GM21381 (cell line): ENCODE measurements at regions not wholly inside any gene's neighbourhood (a gene's known extent, or its start where the extent isn't known, plus 50 kb on each side); places are given as distances from the start of the nearest gene placed in this dataset.

Source experiments
- ATAC-seq: cut with Tn5 transposase; IDR thresholded peaks from one replicate; pipeline ENCODE4 v1.9.1; 2021; ENCODE audit warnings: mild to moderate bottlenecking, moderate library complexity; ENCODE audit not compliant: unreplicated experiment

DNA sequence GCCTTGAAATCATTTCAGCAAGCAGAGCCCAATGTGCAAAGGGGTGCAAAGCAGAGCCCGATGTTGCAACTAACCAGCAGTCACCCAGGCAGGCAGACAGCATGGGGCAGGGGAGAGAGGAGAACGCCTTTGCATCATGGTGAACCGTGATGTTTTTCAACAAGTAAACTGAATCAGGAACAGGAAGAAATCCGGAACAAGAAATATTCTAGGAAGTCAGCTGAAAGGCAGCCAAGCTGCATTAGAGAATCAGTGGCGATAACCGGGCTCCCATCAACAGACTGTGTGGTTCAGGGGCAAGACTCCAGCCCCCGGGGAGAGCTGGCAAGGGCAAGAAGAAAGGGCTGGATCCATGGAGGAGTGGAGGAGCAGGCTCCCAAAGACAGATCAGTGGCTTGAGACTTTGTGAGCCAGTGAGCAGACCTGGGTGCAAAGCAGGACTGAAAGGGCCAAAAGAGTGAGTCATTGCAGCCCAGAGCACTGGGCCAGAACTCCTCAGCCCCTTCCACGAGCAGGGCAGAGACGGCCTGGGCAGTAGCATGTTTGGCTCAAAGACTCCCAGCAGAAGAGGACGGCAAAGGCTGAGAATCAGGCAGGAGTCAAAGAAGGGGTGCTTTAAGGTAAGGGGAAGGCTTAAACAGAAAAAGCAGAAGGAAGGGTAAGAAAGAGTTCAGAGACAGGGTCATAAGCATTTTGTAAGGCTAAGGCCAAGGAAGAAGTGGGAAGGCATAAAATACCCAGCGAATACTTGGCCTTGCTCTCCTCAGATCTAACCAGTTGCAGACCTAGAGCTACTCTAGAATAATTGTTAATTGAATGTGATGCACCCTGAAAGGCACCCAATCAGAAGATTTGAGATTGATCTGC is 155.0 kb downstream of the SETD4 start:
- no peak for ATAC-seq

DNA sequence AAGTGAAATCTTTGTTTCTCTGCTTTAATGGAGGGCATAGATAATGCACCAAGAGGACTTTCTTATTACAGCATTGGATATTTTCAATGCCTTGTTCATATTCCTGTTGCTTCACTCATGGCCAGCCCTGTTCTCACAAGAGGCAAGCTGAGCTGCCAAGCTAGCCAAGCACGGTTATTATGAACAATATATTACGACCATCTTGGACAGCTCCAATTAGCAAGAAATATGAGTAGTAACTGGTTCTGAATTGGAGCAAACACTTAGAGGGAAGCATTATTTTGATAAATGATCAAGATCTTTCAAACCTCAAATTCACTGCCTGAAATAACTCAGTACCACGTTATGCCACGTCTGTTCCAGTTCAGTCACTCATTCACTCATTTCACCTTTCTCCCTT is 159.8 kb downstream of the SETD4 start:
- ATAC-seq, result no peak

DNA sequence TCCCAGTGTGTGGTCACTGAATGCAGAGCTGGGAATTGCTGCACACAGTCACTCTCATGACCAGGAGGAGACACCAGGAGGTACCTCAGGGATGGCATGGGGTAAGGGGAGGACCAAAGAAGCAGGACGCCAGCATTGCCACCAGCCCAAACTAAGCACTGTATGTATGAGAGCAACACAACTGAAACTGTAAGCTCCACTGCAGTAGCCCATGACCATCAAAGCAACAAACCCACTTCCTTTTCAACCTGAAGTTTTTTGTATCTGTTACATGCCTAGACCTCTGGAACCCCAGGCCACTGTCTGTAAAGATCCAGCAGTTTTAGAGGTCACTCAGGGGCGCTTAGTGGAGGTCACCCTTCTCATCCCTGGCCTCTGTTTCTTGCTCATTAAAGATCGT is 164.3 kb downstream of the SETD4 start:
- no peak for ATAC-seq

DNA sequence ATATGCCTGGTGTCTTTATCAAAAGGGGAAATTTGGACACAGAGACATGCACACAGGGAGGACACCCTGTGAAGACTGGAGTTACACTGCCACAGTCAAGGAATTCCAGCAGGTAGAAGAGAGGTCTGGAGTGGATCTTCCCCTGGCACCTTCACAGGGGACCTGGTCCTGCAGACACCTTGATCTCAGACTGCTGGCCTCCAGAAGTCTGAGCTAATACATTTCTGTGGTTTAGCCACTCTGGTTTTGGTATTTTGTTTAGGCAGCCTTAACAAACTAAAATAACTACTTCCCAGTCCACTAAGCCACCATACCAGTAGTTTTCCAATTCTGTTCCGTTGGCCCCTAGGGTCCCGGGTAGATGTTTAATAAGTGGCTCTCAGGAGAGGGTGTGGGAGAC is 164.7 kb downstream of the SETD4 start:
- no peak for ATAC-seq

DNA sequence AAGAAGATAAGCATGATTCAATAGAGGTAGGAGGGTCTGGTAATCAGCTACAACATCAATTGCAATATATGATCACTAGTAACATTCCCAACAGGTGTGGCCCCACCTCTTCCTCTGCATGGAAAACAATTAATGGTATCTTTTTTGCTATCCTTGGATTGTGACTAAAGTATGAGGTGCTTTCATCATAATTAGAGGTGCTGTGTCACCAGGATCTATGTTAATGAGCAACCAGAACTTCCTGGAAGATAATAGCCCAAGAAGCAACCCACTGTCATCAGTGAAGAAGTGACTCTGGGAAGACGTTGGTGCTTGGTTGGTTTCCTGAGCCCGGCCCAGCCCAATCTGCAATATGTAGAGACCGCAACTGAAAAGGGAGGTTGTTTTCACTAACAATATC is 167.2 kb downstream of the SETD4 start:
- ATAC-seq, result no peak

DNA sequence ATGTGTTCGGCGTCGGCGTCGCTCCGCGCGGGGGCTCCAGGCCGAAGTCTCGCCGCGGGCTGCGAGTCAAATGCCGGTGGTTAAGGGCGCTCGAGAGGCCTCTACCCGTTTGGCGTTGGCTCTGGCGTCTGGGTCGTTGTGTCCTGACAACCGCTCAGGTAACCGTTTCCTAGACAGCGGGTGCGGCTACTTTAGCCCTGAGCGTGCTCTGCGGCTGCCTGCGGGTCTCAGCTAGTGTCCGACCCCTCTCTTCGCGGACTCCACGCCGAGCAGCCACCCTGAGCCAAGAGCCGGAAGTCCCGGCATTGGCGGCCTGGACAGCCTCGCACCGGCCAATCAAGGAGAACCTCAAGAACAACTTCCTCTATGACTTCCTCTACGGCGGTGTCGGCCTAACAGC is 173.4 kb downstream of the SETD4 start:
- ATAC-seq, result no peak

DNA sequence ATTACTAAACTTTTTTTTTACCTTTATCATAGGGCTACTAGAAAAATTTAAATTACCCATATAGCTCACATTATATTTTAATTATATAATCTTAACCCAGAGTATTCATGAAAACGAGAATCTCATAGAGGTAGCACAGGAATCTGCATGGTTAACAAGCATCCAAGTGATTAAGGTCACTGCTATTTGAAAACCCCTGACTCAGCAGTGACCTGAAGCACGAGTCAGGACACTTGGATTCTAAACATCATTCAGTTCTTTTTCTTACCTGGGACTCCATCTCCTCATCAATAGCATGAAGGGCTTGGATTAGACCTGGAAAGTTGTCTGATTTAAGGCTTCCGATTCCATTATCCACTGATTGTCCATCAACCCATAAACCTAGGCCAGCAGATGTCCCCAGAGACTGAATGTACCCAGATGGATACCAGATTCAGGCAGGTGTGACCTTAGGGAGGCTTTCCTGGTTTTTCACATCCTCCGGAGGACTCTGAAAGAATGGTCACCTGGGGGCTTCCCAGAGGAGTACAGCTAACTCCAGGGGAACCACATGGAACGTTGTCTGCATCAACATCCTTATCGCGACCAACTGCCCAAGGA is 174.3 kb downstream of the SETD4 start:
- ATAC-seq, result no peak

DNA sequence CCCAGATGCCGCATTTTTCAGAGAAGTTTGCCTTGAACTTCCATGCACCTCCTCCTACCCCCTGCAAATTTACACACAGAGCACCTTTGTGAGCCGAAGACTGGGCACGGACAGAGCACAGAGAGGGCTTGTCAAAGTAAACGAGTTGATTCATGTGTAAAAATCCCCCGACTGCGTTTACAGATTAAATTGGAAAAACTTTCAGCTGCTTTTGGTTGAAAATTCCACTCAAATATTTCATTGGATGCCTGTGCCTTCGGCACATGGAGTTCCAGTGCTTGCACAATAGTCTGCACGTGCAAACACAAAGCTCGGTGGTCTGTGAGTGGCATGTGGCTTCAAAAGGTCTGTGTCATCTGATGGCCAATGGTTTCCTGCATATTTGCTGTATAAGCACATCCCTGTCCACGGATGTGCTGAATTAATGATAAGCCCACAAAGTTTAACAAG is 177.5 kb downstream of the SETD4 start:
- ATAC-seq, result no peak

DNA sequence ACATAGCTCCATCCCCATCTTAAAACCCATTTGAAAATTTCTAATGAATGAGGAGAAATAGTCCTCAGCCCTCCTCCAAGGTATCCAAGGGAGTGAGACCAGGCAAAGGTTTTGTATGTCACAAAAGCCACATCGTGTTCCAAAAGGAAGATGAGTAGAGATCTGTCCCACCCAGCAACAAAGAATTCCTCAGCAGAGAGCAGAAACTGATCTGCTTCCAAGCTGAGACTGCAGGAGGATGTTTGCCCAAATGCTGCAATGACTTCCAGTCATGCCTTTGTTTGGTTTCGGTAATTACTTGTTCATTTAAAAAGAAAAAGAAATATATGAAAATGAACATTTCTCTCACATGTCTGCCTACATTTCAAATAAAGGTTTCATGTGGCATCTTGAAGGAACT is 186.9 kb downstream of the SETD4 start:
- no peak for ATAC-seq

DNA sequence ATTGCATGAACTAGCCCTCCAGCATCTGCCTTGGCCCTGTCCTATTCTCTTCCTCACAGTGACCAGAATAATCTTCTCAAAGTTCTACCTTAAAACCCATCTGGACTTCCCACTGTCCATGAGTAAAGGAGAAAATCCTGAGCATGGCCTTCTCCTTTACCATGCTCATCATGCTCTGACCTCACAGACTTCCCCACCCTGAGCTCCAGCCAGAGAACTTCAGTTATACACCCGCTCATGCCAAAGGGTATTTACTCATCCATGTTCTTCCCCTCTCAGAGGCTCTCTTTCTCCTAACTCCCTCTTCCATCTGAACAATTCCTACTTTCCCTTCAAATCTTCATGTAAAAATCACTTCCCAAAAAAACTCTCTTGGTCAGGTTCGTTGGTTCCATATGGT is 188.4 kb downstream of the SETD4 start:
- ATAC-seq, result no peak

DNA sequence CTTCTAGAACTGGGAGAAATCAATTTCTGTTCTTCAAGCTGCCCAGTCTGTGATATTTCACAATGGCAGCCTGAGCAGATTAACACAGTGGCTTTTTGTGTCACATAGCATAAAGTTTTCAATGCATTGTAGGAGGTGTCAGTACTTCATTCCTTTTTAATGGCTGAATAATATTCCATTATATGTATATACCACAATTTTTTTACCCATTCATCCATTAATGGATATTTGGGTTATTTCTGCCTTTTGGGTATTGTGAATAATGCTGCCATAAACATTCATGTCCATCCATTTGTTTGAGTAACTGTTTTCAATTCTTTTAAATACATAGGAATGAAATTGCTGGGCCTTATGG is 191.5 kb downstream of the SETD4 start:
- ATAC-seq, result no peak

DNA sequence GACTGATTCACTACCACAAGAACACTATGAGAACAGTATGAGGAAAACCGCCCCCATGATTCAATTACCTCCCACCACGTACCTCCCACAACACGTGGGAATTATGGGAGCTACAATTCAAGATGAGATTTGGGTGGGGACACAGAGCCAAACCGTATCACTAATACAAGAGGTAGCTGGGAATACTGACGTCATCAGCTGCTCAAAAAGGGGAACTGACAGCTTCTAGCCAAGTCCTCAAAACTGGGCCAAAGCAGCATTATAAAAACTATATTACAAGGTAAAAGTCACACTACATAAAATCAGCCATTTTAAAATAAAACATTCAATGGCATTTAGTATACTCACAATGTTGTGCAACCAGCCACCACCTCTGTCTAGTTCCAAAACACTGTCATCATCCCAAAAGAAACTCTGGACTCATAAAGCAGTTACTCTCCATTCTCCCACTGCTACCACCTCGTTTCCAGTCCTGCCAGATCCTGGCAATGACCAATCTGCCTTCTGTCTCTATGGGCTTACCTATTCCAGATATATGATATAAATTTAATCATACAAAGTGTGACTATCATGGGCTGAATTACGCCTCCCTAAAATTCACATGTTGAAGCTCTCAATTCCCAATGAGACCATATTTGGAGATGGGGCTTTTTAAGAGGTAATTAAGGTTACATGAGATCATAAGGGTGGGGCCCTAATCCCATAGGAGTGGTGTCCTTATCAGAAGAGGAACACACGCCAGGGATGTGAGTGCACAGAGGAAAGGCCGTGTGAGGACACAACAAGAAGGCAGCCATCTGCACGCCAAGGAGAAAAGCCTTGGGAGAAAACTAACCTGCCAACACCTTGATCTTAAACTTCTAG is 192.1 kb downstream of the SETD4 start:
- no peak for ATAC-seq

DNA sequence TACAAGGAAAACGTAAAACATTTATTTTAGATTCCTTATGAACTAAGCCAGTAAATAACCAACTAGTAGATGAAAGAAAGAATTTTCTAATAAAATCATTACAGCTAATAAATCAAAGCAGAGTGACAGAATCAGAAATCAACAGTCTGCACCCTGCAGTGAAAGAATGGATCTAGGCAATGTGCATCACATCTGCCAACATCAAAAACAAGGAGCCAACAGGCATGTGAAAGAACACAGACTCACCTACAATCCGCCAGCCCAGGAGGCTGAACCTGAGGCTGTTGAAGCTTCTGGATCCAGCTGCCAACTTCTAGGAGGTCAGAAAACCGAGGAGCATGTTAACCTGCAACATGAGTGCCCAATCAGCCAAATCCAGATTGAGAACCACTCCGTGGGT is 196.3 kb downstream of the SETD4 start:
- ATAC-seq, result no peak

DNA sequence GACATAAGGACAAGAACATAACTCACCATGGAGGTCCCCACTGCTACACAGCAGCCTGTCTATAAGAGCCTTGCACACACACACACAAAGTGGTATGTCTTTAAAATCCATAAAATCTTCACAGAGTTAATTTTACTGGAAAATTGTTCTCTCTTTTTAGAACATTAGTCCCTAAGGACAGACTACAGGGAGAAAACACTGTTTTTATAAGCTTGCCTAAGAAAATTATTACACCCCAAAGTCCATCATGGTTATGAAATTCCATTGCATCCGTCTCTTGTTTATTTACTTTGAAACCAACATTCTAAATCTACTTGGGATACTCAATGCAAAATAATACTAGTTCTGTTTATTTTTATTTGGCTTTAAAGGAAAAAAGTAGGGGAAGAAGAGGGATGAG is 197.4 kb downstream of the SETD4 start:
- no peak for ATAC-seq

DNA sequence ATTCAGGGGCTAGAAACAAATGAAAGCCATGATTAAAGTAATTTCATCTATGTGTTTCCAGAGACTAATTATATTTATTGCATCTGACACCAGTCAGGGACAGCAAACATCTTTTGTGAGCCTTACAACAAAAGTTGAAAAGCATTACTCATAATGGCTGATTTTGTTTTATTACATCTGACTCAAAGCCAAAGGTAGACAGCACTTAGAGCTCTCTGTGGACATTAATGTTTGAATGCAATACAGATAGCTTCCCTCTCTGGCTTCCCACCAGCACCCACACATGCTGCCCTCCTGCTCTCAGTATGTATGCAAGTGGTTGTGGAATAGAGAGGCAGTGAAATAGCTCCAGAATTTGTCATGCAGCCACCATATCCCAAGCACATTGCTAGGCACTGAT is 198.7 kb downstream of the SETD4 start:
- ATAC-seq, result no peak

DNA sequence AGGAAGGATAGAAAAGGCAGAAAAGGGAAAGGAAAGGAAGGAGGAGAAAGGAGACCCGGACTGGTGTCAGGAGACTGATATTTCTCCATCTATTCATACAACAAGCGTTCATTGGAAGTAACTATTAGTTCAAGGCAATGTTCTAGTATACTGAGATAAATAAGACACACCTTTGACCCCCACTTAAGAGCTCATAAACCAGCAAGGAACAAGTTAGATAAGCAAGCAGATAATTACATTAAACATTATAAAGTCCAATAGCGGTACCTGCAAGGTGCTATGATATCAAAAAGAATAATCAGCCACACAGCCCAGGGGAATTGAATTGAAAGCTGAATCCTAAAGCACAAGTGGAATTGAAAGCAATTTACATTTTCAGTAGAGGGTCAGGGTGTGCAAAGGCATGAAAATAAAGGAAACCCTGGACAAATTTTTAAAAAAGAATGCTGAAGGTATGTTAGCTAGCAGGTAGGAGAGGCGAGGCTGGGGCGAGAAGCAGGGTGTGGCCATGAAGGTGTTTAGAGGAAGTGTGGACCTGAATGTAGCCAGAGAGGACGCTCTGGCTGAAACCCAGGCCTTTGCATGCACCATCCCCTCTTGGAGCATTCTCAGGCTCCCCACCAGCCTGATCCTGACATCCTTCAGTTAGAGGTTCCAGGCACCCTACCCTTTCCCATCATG is 200.0 kb downstream of the SETD4 start:
- ATAC-seq, result no peak

DNA sequence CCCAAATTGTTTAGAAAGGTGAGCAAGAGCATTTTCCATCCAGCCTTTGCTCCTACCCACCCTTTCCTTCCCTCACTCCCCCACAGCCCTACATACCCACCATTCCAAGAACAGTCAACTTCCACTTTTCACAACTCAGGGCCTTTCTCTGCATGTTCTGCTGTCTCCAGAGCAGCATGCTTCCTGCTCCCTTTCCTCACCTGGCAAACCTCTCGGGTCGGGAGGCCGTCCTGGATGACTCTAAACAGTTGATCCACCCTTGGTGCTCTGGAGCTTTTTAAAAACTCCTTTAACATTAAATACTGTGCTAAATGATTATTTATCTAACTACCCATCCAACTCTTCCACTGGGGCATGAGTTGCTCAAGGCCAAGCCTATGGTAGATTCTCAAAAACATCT is 200.6 kb downstream of the SETD4 start:
- no peak for ATAC-seq

DNA sequence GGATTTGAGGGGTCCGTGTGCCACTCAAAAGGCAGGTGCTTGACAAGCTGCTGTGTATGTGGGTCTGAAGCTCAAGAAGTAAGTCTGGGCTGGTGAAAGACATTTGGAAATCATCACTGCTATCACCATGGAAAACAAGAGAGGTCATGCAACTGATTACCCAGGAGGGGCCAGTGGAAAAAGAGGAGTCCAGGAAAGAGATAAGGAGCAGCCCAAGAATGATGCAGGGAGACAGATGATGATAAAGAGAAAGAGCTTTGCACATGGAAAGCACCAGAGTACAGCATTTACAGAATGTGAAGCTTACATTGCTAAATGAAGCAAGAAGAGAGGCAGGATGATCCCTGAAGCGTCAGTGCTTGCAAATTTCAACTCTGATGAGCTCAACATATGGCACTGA is 203.2 kb downstream of the SETD4 start:
- ATAC-seq, result no peak

DNA sequence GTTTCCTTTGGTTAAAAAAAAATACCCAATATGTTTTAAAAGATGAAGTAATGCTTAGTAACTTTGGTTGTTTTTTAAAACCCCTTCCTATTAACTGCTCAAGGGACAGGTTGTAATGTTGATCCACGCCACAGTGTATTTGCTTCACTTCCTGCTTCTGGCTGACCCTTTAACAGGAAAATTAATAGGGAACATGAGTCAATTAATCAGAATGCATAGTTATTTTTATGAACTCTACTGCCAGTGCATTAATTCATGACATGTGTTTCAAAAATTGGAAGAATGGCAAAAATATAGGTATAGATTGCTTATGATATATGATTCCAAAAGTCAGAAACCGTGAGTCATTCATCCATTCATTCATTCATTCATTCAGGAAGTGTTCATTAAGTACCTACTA is 204.8 kb downstream of the SETD4 start:
- ATAC-seq, result no peak

DNA sequence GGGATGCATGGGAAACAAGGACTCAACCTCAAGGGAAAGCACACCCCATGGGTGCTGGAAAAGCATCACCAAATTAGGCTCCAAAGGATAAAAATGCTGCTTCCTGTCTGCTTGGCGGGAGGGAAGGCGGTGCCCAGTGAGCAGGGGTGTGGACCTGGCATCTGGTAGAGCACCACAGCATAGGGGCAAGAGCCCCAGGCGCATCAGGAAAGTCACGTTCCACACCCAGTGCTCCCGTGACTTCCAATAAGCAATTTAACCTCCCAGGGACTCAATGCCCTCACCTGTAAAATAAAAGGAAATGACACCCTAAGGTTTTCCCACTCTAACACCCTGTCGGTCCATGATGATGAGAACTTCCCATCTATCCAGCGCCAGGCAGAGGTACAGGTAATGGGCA is 206.0 kb downstream of the SETD4 start:
- no peak for ATAC-seq
